Right ventricle myocardium superior (tissue), 1 donor: ENCODE measurements at regions not wholly inside any gene's neighbourhood (a gene's known extent, or its start where the extent isn't known, plus 50 kb on each side); places are given as distances from the start of the nearest gene placed in this dataset.
"Not testable (repeated sequence)": the region's sequence is repeated elsewhere in the genome, so short reads cannot be mapped to it uniquely, and the experiment has no call there.

Experiments used
- ATAC-seq: fragments of 200-7000 bp; cut with Tn5 transposase; one replicate; pipeline ENCODE4 v1.9.1; 2020; ENCODE audit warnings: mild to moderate bottlenecking; ENCODE audit not compliant: poor library complexity
- DNase-seq: peaks from one replicate; pipeline ENCODE4 v3.0.0-alpha.2; 2020
- intact Hi-C: fragments of 100-400 bp; cut with DNase I; formaldehyde crosslinking; loops from one replicate; pipeline ENCODE4 v1.11.2; 2022
- donor health status: DM: no; HTN: yes; CAD: no; lungs with severe emphysema.

DNA sequence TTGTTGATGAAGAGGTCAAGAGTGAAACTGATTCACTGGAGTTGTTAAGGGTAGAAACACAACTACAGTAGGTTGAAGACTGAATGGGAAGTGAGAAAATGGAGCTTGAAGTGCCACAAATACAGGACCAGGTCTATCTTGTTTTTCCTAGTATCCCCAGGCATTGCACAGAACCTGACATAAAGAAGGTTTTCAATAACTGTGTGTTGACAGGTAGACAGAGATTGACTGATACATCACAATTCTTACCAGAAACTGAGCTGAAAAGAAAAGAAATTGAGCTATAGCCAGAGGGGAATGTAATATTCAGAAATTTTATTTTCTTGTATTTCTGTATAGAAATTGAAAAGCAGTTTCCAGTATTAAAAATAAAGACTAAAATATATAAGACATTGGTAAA is 767.7 kb downstream of the PCDH17 start:
- DNase-seq (no peak), ATAC-seq (no peak)
- intact Hi-C loops: no loop called here

DNA sequence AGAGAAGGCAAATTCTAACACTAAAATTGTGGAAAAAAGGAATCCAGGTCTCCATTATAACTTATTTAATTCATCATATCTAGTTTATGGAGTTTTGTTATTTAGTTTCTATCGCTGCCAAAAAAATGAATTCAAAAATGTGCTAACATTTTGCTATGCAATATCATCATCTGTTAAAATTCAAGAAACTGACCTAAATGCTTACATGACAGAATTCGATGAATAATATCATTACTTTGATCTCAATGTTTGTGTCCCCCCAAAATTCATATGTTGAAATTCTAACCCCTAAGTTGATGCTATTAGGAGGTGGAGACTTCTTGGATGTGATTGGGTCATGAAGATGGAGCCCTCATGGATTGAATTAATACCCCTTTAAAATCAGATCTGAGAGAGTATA is 775.0 kb downstream of the PCDH17 start:
- intact Hi-C loops: no loop called here
- DNase-seq: no peak
- ATAC-seq: no peak

DNA sequence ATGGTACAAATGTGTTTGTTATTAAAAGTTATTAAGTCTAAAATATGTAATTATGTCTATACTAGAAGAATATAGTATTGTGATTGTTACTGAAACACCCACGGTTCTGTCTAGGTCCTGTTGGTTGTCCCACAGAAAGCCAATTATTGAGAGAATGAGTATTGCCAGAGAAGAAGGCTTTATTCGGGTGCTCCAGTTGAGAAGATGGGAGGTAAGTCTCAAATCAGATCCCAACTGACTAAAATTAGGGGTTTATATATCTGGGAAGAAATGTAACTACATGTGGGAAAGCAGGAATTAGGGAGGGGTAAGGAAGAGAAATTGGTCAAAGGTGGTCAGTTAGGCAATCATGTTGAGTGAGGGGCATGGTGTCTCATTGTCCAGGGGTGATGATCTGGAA is 798.4 kb downstream of the PCDH17 start:
- DNase-seq: no peak
- intact Hi-C loops: no loop called here
- ATAC-seq: no peak

DNA sequence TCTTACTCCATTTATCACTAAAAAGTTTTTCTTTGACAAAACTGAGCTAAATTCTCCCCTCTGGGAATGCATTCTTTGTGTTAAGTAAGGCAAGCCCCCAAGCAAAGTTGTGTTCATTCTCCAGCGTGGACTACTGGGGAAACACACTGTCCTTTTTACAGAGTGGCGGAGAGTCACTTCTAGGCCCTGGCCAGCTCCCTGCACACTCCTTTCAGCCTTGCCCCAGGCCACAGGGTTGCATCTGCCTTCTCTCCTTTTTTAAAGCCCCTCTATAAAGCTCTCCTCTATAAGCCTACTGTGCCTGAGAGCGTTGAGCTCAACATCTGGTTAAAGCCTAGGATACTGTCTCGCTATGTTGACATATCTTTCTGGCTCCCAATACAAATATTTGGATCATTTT is 803.4 kb downstream of the PCDH17 start:
- ATAC-seq (no peak), DNase-seq (no peak)
- intact Hi-C loops: no loop called here

DNA sequence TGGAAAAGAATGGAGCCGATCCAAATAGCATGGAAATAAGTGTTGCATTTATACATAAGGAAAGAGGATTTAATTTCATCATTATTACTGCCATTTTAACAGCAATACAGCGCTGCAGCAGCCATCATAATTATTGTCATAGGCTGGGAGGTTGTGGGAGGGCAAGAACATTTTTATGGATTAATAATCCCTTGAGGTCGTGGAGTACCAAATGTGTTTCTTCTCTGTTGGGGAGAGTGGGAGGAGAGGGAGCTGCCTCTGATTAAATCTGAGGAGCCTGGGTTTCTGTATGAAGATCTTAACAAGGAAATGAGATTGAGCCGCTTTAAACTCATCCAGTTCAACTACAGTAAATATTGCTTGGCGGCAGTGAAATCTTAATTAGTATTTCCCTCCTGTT is 805.9 kb downstream of the PCDH17 start:
- DNase-seq (no peak), ATAC-seq (no peak)
- intact Hi-C loops: no loop called here

DNA sequence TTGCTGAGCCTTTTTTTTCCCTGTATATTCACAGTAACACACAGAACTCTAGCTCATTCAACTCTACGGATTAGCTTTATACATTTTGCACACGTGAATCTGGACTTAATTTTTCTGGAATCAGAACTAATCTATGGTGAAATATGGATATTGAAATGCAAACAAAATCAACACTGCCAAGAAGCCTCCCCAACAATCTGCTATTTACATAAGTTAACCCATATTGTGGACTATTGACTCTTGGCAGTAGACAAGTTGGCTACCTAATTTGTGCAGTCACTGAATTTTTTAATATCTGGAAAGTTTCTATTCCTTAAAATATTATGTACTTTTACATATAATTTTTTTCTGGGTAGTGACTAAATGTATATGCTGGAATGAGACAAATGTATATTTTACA is 815.4 kb downstream of the PCDH17 start:
- intact Hi-C loops: no loop called here
- DNase-seq: no peak
- no peak for ATAC-seq

DNA sequence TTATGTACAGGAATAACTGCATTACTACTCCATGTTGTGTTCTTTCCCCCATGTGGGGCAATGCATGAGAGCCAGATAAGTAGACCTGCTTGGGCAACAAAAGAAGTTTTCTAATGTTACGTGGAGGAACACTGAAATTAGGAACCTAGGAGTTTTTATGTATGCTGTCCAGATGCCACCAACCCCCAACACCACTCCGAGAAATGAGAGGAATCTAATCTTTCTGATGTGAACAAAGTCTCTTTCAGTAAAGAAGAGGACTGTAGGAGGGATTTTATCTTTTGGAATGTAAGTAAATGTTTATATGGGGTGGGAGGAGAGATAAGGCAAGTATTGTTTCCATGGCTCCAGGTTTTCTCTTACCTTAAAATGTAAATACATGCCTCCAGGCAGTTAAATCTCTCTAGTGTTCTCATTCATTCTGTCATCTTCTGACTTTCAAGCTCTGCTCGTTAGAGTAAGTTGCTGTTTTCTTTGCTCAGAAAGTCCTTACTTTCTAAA is 820.6 kb downstream of the PCDH17 start:
- DNase-seq (no peak), ATAC-seq (no peak)
- intact Hi-C loops: no loop called here

DNA sequence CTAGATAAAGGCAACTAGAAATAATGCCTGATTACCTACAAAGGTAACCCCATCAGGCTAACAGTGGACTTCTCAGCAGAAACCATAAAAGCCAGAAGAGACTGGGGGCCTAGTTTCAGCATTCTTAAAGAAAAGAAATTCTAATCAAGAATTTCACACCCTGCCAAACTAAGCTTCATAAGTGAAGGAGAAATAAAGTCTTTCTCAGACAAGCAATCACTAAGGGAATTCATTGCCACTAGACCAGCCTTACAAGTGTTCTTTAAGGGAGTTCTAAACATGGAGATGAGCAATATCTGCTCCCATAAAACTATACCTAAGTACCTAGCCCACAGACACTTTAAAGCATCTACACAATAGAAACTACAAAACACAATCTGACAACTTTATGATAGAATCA is 823.5 kb downstream of the PCDH17 start:
- intact Hi-C loops: no loop called here
- no peak for DNase-seq
- ATAC-seq: no peak

DNA sequence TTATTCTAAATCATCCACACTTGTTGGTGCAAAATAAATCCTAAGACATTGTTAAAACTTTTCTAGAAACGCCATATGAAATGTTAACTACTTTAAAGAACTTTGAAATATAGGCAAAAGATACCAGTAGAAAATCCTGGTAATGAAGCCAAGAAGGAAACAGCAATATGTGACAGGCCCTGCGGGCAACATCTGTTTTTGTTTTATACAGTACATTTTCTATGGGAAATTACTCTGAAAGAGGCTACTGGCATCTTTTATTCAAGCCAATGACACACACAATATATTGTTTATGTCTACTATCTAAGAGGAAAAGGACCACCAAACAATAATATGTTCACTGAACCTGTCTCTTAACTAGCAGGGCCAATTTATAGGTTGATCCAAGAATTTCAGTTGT is 829.7 kb downstream of the PCDH17 start:
- intact Hi-C loops: no loop called here
- no peak for ATAC-seq
- no peak for DNase-seq

DNA sequence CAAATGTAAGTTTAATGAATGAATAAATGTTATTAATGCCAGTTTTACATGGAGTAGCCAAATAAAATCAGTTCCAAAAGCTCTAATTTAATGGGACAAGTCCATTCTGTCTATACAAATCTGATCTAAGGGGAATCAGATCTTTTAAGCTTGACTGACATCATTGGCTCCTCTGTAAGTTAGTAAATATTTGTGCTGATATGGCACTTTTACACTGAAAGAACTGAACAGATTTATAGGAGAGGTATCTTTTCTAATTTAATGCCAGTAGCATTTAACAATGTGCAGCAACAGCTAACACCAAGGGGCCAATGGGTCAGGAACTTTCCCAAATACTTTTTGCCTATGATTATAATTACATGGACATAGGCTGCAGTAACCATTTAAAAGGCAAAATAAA is 832.3 kb downstream of the PCDH17 start:
- no peak for DNase-seq
- intact Hi-C loops: no loop called here
- no peak for ATAC-seq

DNA sequence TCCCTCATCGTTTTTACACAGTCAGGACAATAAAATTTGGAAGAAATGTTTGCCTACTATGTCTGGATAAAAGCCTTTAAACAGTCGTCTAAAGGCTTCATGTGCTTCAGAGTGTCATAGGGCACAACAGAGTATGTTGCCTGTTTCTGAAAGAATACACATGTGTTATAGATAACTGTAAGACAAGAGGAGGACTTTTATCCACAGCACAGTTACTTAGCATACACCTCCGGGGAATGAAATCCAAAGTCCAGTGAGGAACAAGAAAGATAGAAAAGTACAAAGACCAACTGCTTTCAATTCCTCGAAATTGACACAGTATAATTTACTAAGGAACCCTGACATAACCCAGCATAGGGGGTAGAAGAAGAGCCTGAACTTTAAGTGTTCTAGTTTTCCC is 835.6 kb downstream of the PCDH17 start:
- ATAC-seq: no peak
- intact Hi-C loops: no loop called here
- DNase-seq: no peak

DNA sequence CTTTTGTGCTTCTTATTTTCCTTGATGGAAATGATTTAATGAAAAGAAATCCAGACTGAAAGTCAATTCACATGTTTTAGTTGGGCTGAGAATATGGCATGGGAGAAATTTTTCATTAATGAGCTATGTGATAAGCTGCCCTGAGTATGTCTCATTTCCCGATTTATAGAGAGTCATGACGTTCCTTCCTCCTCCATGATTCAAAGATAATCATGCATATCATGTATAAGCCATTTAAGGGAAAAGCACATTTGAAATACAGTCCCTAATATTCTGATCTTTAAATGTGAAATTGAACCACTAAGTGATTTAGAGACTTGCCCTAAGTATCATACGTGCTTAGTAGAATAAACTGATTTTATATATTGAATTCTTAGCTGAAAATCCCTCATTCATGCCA is 840.9 kb downstream of the PCDH17 start:
- intact Hi-C loops: no loop called here
- ATAC-seq: no peak
- no peak for DNase-seq

DNA sequence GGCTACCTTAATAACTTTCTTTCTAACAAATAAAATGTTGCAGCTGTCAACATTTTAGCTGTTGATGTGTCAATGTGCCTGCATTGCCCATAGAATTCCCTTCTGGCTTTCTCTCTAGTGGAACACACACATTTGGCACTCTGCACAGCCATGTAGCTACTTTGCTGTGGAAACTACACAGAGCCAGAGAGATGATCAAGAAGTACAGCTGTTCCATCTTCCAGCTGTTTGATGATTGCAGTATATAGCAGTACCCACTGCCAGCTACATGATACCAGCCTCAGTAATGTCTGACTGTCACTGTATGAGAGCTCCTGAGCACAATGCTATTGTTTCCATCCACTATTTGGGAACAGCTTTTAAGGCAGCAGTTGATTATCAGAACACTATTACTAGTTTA is 843.0 kb downstream of the PCDH17 start:
- DNase-seq (no peak), ATAC-seq (no peak)
- intact Hi-C loops: no loop called here

DNA sequence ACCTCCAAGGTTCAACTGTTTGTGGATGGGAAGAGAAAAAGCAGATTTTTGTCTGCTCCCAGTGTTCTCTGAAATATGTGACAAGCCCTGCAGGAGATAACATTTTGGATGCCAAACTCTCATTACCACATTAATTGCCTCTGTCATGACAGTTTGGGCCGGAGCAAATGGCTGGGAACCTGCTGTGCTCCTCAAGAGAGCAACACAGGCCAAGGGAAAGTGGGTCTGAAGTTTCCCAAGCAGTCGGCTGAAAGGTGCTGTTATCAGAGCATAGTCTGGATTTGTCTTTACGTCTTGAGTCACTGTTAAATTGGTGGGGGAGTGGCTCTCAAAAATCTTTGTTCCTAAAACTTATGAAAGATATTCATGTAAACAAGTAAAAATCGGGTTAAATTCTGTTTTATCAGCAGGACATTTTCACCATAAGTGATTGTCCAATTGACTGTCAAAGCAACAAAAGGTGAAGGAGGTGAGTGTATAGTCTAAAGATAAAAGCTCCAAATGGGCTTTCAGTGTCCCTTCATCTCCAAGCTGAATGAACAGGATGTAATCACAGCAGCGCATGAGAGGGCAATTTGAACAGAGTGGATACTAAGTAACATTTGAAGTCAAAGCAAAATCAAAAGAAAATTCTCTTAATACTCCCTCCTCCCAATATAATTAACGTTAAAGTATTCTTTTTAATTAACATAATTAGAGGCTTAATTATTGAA is 844.8 kb downstream of the PCDH17 start:
- ATAC-seq (no peak), DNase-seq (no peak)
- intact Hi-C loops: no loop called here

DNA sequence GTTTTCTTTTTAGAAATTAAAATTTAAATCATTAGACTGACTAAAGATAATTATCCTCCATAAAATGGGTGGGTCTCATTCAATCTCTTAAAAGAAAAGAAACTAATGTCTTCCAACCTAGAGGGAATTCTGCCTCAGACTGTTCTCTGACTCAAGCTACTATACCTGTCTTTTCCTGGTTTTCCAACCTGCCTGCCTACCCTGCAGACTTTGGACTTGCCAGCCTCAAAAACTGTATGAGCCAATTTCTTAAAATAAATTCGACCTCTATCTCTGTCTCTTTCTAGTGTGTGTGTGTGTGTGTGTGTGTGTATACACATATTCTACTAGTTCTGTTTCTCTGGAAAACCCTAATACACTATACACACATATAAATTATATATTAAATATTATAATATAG is 847.3 kb downstream of the PCDH17 start:
- intact Hi-C loops: no loop called here
- DNase-seq: no peak
- ATAC-seq: no peak

DNA sequence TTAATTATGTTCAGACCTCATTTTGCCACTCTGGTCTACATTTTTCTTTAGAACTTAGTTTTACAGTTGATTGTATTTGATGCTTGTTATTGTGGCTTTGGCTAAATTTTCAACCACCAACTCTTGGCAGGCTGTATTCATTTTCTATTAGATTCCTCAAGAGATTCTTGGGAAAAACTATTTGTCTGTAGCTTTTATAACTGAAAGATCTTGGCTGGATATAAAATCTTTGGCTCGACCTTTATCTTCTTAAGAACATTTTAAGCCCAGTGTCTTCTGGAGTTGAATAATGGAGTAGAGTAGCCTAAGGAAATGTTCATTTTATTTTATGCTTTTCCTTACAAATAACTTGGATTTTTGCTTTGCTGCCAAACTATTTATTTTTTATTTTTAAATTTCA is 848.5 kb downstream of the PCDH17 start:
- ATAC-seq (no peak), DNase-seq (no peak)
- intact Hi-C loops: no loop called here

DNA sequence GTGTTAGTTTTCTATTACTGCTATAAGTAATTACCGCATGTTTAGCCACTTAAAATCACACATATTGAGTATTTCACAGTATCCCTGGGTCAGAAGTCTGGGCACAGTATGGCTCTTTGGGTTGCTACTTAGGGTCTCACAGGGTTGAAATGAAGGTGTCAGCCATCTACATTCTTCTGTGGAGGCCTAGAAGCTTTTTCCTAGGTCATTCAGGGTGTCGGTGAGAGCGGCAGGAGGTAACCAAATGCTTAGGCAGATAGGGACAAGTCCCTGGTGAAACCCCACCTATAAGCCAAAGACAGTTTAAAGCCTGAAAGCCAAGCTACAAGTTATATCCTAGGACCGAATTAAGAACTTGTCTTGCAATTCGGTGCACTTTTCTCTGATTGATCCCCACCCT is 856.7 kb downstream of the PCDH17 start:
- ATAC-seq (no peak), DNase-seq (no peak)
- intact Hi-C loops: no loop called here

DNA sequence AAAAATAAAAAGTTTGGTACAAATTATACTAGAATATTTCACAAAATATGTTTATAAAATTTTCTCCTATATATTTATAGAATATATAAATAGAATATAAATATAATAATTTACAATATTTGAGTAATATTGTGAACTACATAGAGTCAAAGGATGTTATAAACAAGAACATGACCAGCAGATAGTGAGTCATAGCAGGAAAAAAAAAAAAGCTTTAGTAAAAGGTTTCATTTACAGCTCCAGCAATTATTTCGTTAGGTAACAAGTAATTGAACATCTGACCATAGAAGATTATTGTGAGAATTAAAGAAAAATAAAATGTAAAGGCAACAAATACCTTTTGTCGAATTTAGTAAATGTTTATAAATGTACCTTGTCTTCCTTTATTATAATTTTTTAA is 864.1 kb downstream of the PCDH17 start:
- intact Hi-C loops: no loop called here

DNA sequence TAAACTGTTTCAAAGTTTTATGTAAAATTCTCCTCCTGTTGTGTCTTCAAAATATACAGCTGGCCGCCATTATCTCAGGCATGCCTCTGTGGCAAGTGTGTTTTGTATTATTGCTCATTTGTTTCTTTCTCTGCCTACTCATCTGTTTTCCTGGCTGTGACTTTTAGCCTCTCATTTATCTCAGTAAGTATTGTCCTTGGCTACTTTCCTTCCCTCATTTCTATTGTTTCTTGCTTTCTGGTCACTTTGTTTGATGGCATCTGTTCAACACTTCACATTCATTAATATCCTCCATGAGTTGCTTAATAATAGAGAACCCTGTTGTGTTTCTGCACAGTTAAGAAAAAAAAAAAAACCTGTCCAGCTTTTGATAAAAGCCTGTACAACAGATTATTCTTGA is 869.4 kb downstream of the PCDH17 start:
- intact Hi-C loops: no loop called here
- DNase-seq (no peak), ATAC-seq (no peak)

More for the DNA sequence above, 864.1 kb downstream of the PCDH17 start:
- no peak for ATAC-seq
- DNase-seq: no peak

DNA sequence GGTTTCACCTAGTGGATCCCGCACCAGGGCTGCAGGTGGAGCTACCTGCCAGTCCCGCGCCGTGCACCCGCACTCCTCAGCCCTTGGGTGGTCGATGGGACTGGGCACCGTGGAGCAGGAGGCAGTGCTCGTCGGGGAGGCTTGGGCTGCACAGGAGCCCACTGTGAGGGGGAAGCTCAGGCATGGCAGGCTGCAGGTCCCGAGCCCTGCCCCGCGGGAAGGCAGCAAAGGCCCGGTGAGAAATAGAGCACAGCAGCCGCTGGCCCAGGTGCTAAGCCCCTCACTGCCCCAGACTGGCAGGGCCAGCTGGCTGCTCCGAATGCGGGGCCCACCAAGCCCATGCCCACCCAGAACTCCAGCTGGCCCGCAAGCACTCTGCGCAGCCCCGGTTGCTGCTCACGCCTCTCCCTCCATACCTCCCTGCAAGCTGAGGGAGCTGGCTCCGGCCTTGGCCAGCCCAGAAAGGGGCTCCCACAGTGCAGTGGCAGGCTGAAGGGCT is 872.7 kb downstream of the PCDH17 start:
- ATAC-seq, DNase-seq, intact Hi-C loops: not testable (repeated sequence)
